ENCODE measurements at regions not wholly inside any gene's neighbourhood (a gene's known extent, or its start where the extent isn't known, plus 50 kb on each side); places are given as distances from the start of the nearest gene placed in this dataset.

DNA sequence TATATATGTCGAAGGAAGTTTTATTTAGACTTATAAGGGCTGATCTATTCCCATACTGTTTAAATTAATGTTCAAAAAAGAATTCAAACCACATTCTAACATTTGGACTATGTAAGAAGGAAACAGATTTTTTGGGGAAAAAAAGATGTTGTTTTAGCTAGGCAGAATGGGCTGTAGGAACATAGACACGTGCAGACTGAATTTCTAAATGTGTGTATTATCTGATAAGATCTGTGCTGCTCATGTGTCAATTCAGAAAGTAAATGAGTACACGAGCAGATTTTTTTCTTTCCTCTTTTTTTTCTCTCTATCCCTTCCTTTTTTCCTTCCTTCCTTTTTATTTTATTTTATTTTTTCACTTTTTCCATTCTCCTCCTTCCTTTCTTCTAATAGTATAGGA, 259.5 kb upstream of the KCNH8 start:
- CTCF ChIA-PET (ENCODE audit: partially characterized antibody) = interaction anchor here (1.0 to 5.2 kb wide), 7 partner anchors 12 to 102 kb away, joined by 3 to 34 read pairs (median 4); no protein-coding TSS in a partner anchor
- Histone ChIP-seq H2BK5ac (ENCODE audit: low read depth, low read length) (no peak overlapping the region), H3K14ac (ENCODE audit: insufficient read length) (no peak overlapping the region), H2AK5ac (ENCODE audit: low read depth, low read length) (no peak overlapping the region), H2BK20ac (ENCODE audit: low read length) (no peak overlapping the region), H2BK15ac (ENCODE audit: low read length) (no peak overlapping the region), H3K23me2 (ENCODE audit: low read depth, low read length) (no peaks in the 10 kb centered on the region; the same call in 1 of the 2 replicates), H2BK120ac (replicated peaks; ENCODE audit: low read depth, low read length) (no peak overlapping the region), H3K27ac (ENCODE audit: low read depth, low read length) (no peak overlapping the region), H3K9ac (replicated peaks in 1 of 4; ENCODE audit: extremely low read depth in 1 of 4, low read depth in 3 of 4, low read length in 3 of 4) (no peak overlapping the region), H3K23ac (ENCODE audit: insufficient read length) (no peak overlapping the region), H3K9me3 (ENCODE audit: insufficient read depth in 2 of 2, low read depth in 1 of 2, low read length in 1 of 2) (no peaks in the 10 kb centered on the region), H3K4me3 (ENCODE audit: extremely low read depth in 1 of 4, insufficient read depth in 2 of 4, low read depth in 3 of 4, low read length in 4 of 4) (no peak overlapping the region), H4K91ac (replicated peaks; ENCODE audit: insufficient read length, low read length) (no peak overlapping the region), H4K5ac (ENCODE audit: insufficient read length, low read depth, low read length) (no peak overlapping the region), H3K56ac (replicated peaks; ENCODE audit: insufficient read length, low read depth, low read length) (no peak overlapping the region), H3K36me3 (ENCODE audit: control insufficient read depth in 2 of 4, insufficient read depth in 4 of 4, low read length in 3 of 4) (no peaks in the 10 kb centered on the region), H3K4me1 (replicated peaks in 1 of 4; ENCODE audit: control insufficient read depth in 3 of 4, insufficient read depth in 4 of 4, low read length in 3 of 4) (no peaks in the 10 kb centered on the region), H3K4ac (replicated peaks; ENCODE audit: insufficient read length, low read depth, low read length) (no peak overlapping the region), H4K20me1 (replicated peaks in 1 of 2; ENCODE audit: control insufficient read depth in 1 of 2, insufficient read depth in 2 of 2, low read length in 2 of 2) (no peaks in the 10 kb centered on the region), H3K18ac (ENCODE audit: extremely low read depth, low read length) (no peak overlapping the region), H3K79me1 (ENCODE audit: low read depth, low read length) (no peaks in the 10 kb centered on the region), H3K79me2 (ENCODE audit: control insufficient read depth in 1 of 2, insufficient read depth in 2 of 2, low read length in 2 of 2) (no peaks in the 10 kb centered on the region), H4K8ac (ENCODE audit: extremely low read depth, insufficient read depth, low read length) (no peak overlapping the region), H2BK12ac (ENCODE audit: low read depth, low read length) (no peak overlapping the region), H3K4me2 (ENCODE audit: insufficient read depth in 1 of 2, low read depth in 2 of 2, low read length in 2 of 2) (no peak overlapping the region), H2AFZ (ENCODE audit: low read length) (no peak overlapping the region), H3K27me3 (replicated peaks in 1 of 4; ENCODE audit: control insufficient read depth in 3 of 4, extremely low read depth in 1 of 4, insufficient read depth in 3 of 4, low read length in 3 of 4) (no peaks in the 10 kb centered on the region)
- TF ChIP-seq BRCA1 (IDR thresholded peaks at IDR 0.05; ENCODE audit: low read depth, low read length) (no peak), TCF12 (IDR thresholded peaks at IDR 0.05; ENCODE audit: low read depth, low read length) (no peak)
- DNase-seq (ENCODE audit: low read depth in 1 of 2, low spot score in 2 of 2) (no peak), FAIRE-seq (no peak)
- WGBS, 2 experiments (ENCODE audit: extremely low coverage in 1 of 2, insufficient coverage in 1 of 2, insufficient read length in 1 of 2, insufficient replicate concordance in 2 of 2, low coverage in 1 of 2, low lambda C conversion rate in 2 of 2, missing lambda C conversion rate in 1 of 2) = 95% methylated on average over 3 of the region's 3 CpGs; no CpG with 5 or more reads in 1 of the 2 experiments
- POLR2A ChIA-PET (ENCODE audit: partially characterized antibody) = no interaction called here

Measured in H1 (cell line).